Hepatocyte (in vitro differentiated cells): ENCODE measurements at regions not wholly inside any gene's neighbourhood (a gene's known extent, or its start where the extent isn't known, plus 50 kb on each side); places are given as distances from the start of the nearest gene placed in this dataset.

Experiments used
- EZH2 ChIP-seq: fragments of 200-600 bp; sonication (generic); IDR thresholded peaks from 2 replicates; pipeline ENCODE4 v1.6.1; 2016; ENCODE audit warnings: antibody characterized with exemption, mild to moderate bottlenecking, borderline replicate concordance
- EZH2phosphoT487 ChIP-seq: fragments of 200-600 bp; sonication (generic); IDR thresholded peaks from one replicate; pipeline ENCODE4 v1.6.1; 2018; ENCODE audit warnings: antibody characterized with exemption, mild to moderate bottlenecking, low read depth, moderate library complexity; ENCODE audit not compliant: unreplicated experiment, severe bottlenecking
- TF ChIP-seq, protein P1 (sequence below): fragments of 200-600 bp; sonication (generic); IDR thresholded peaks from 2 replicates; pipeline ENCODE4 v1.5.1; 2016; ENCODE audit warnings: antibody characterized with exemption, mild to moderate bottlenecking; ENCODE audit not compliant: poor library complexity

DNA sequence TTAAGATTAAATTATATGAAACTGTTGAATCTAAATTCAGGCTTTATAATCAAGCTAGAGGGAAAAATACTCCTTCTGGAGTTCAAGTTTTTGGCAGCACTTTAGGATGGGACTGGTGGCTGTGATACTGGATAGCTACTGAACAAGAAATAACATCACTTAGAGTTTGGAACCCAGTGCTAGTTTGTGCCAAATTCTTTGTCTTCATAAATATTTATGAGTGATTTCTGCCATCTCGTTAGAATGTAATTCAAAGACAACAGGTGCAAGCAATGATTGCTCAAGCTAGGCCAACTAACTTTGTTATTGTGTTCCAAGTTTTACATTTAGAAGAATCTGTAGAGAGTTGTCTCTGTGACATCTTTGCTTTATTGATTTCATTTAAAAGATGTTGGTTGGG, 417.9 kb downstream of the FAT4 start:
- TF ChIP-seq, protein P1, sequence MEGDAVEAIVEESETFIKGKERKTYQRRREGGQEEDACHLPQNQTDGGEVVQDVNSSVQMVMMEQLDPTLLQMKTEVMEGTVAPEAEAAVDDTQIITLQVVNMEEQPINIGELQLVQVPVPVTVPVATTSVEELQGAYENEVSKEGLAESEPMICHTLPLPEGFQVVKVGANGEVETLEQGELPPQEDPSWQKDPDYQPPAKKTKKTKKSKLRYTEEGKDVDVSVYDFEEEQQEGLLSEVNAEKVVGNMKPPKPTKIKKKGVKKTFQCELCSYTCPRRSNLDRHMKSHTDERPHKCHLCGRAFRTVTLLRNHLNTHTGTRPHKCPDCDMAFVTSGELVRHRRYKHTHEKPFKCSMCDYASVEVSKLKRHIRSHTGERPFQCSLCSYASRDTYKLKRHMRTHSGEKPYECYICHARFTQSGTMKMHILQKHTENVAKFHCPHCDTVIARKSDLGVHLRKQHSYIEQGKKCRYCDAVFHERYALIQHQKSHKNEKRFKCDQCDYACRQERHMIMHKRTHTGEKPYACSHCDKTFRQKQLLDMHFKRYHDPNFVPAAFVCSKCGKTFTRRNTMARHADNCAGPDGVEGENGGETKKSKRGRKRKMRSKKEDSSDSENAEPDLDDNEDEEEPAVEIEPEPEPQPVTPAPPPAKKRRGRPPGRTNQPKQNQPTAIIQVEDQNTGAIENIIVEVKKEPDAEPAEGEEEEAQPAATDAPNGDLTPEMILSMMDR = no peak
- no peak for TF ChIP-seq EZH2phosphoT487
- TF ChIP-seq EZH2 = no peak
